ENCODE measurements at regions not wholly inside any gene's neighbourhood (a gene's known extent, or its start where the extent isn't known, plus 50 kb on each side); places are given as distances from the start of the nearest gene placed in this dataset.

DNA sequence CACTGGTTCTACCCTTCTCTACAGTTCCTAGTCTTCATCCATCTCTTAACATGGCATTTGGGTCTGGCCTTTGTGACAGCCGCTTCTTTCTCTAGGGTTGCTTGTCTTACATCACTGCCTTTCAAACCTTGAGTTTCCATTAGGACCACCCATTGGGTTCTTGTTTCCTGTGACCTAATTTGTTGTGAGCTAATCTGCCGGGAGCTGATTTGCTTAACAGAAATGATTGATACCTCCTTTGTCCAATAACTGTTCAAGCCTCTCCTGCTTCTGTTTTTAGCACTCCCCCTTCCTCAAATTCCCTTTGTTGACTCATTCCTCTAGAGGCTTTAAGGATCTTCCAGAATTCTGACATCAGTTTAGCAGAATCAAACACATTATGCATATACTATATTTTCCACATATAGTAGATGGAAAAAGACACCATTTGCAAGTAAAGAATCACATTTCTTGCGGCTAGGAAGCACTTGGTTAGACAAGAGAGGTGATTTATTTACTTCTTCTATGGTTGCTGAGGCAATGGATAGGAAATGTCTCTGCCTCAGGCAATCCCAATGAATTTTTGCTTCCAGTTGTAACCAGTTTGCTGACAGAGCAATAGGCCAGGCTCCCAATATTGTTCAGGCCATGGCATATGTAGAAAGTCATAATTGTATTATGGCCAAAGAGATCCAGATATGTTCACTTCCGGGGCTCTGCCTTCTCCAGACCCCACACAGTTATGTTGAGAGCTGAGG, 130.7 kb downstream of the SNX19 start:
- H3K4me3 Mint-ChIP-seq = no peak overlapping the region
- 100% methylated on average over 3 of the region's 4 CpGs for WGBS (ENCODE audit: insufficient coverage)
- H3K27ac Mint-ChIP-seq = no peak overlapping the region
- no peak for TF ChIP-seq EZH2 (IDR thresholded peaks at IDR 0.05; ENCODE audit: borderline replicate concordance, insufficient read depth, low read depth, low read length, poor library complexity, severe bottlenecking)
- TF ChIP-seq, protein P1, sequence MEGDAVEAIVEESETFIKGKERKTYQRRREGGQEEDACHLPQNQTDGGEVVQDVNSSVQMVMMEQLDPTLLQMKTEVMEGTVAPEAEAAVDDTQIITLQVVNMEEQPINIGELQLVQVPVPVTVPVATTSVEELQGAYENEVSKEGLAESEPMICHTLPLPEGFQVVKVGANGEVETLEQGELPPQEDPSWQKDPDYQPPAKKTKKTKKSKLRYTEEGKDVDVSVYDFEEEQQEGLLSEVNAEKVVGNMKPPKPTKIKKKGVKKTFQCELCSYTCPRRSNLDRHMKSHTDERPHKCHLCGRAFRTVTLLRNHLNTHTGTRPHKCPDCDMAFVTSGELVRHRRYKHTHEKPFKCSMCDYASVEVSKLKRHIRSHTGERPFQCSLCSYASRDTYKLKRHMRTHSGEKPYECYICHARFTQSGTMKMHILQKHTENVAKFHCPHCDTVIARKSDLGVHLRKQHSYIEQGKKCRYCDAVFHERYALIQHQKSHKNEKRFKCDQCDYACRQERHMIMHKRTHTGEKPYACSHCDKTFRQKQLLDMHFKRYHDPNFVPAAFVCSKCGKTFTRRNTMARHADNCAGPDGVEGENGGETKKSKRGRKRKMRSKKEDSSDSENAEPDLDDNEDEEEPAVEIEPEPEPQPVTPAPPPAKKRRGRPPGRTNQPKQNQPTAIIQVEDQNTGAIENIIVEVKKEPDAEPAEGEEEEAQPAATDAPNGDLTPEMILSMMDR (IDR thresholded peaks at IDR 0.05) = no peak
- H3K4me2 ChIP-seq (replicated peaks; ENCODE audit: low read depth, low read length, poor library complexity, severe bottlenecking) = no peak overlapping the region
- peaks cover 0 to 20% (median under 1%) of the 10 kb centered on the region in 3 donors for H3K9me3 ChIP-seq (ENCODE audit: control extremely low read depth in 1 of 3, control insufficient read depth in 2 of 3, insufficient read depth in 1 of 3, low read length in 2 of 3)
- H3K27me3 ChIP-seq (replicated peaks in 1 of 4; ENCODE audit: control extremely low read depth in 1 of 4, control insufficient read depth in 3 of 4, insufficient read depth in 4 of 4, low read length in 3 of 4) = peaks cover 0 to 6% (median 0%) of the 10 kb centered on the region in 4 experiments
- H3K36me3 ChIP-seq (replicated peaks in 1 of 2; ENCODE audit: control extremely low read depth in 1 of 2, control insufficient read depth in 1 of 2, extremely low read depth in 1 of 2, insufficient read depth in 2 of 2, low read length in 1 of 2) = no peaks in the 10 kb centered on the region
- DNase-seq (no peak), ATAC-seq (ENCODE audit: low read depth) (no peak)
- ChIA-PET POLR2A (no interaction called here), CTCF (no interaction called here)
- H3K4me3 ChIP-seq (ENCODE audit: control extremely low read depth in 1 of 5, extremely low read depth in 1 of 5, insufficient read depth in 1 of 5, low read depth in 2 of 5, low read length in 4 of 5) = no peak overlapping the region
- H4K20me1 ChIP-seq (ENCODE audit: control insufficient read depth, insufficient read depth, low read length, poor library complexity, severe bottlenecking) = no peaks in the 10 kb centered on the region
- H3K27ac ChIP-seq (ENCODE audit: low read length in 2 of 2) = no peak overlapping the region
- H2AFZ ChIP-seq (ENCODE audit: insufficient read depth, low read depth, low read length, poor library complexity, severe bottlenecking) = no peak overlapping the region
- H3K4me1 Mint-ChIP-seq = no peaks in the 10 kb centered on the region
- intact Hi-C loops (cut with micrococcal nuclease) = no loop called here
- peaks cover 10% of the 10 kb centered on the region for H3K27me3 Mint-ChIP-seq
- no peaks in the 10 kb centered on the region for H3K79me2 ChIP-seq (ENCODE audit: control insufficient read depth, insufficient read depth, low read length)
- no peak overlapping the region for H3K9ac ChIP-seq (ENCODE audit: low read length)
- H3K4me1 ChIP-seq (ENCODE audit: control insufficient read depth in 2 of 2, insufficient read depth in 2 of 2, low read length in 2 of 2) = no peaks in the 10 kb centered on the region
- H3K9me3 Mint-ChIP-seq (ENCODE audit: insufficient read depth) = no peaks in the 10 kb centered on the region

DNA sequence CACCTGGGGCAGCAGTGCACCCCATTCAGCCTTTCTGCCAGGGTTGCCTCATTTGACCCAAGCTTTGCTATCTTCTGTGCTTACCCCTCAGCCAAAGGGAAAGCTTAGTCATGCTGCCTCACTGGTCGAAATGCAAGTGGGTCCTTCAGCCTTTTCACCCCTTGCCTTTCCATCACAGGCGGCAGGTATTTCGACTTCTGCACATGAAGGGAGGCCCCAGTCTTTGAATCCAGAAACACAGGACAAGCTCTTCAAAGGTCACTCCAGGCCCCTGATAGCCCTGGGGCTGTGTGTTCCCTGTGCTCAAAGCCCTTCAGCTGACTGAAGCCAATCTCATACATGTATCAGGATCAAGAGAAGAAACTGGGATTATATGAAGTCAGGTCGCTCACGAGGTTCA, 129.7 kb downstream of the SNX19 start:
- H3K9ac ChIP-seq (ENCODE audit: low read length) = no peak overlapping the region
- H3K9me3 ChIP-seq (ENCODE audit: control extremely low read depth in 1 of 3, control insufficient read depth in 2 of 3, insufficient read depth in 1 of 3, low read length in 2 of 3) = peaks cover 2 to 29% (median 6%) of the 10 kb centered on the region in 3 donors
- Mint-ChIP-seq H3K27me3 (peaks cover 17% of the 10 kb centered on the region), H3K27ac (no peak overlapping the region), H3K4me3 (no peak overlapping the region), H3K4me1 (no peaks in the 10 kb centered on the region), H3K9me3 (ENCODE audit: insufficient read depth) (peaks cover 10% of the 10 kb centered on the region)
- WGBS (ENCODE audit: insufficient coverage) = 85% methylated on average over 3 of the region's 5 CpGs
- no peak for TF ChIP-seq EZH2 (IDR thresholded peaks at IDR 0.05; ENCODE audit: borderline replicate concordance, insufficient read depth, low read depth, low read length, poor library complexity, severe bottlenecking)
- TF ChIP-seq, protein P1 (IDR thresholded peaks at IDR 0.05) = no peak
- no peaks in the 10 kb centered on the region for H3K36me3 ChIP-seq (replicated peaks in 1 of 2; ENCODE audit: control extremely low read depth in 1 of 2, control insufficient read depth in 1 of 2, extremely low read depth in 1 of 2, insufficient read depth in 2 of 2, low read length in 1 of 2)
- intact Hi-C loops (cut with micrococcal nuclease) = no loop called here
- H3K4me3 ChIP-seq (ENCODE audit: control extremely low read depth in 1 of 5, extremely low read depth in 1 of 5, insufficient read depth in 1 of 5, low read depth in 2 of 5, low read length in 4 of 5) = no peak overlapping the region
- no peaks in the 10 kb centered on the region for H3K4me1 ChIP-seq (ENCODE audit: control insufficient read depth in 2 of 2, insufficient read depth in 2 of 2, low read length in 2 of 2)
- ChIA-PET CTCF (no interaction called here), POLR2A (no interaction called here)
- no peak for ATAC-seq (ENCODE audit: low read depth)
- peaks cover 0 to 6% (median 0%) of the 10 kb centered on the region in 4 experiments for H3K27me3 ChIP-seq (replicated peaks in 1 of 4; ENCODE audit: control extremely low read depth in 1 of 4, control insufficient read depth in 3 of 4, insufficient read depth in 4 of 4, low read length in 3 of 4)
- no peak overlapping the region for H3K4me2 ChIP-seq (replicated peaks; ENCODE audit: low read depth, low read length, poor library complexity, severe bottlenecking)
- DNase-seq = no peak
- no peaks in the 10 kb centered on the region for H4K20me1 ChIP-seq (ENCODE audit: control insufficient read depth, insufficient read depth, low read length, poor library complexity, severe bottlenecking)
- no peaks in the 10 kb centered on the region for H3K79me2 ChIP-seq (ENCODE audit: control insufficient read depth, insufficient read depth, low read length)
- H3K27ac ChIP-seq (ENCODE audit: low read length in 2 of 2) = no peak overlapping the region
- no peak overlapping the region for H2AFZ ChIP-seq (ENCODE audit: insufficient read depth, low read depth, low read length, poor library complexity, severe bottlenecking)

All from B cell (primary cell).